Activated T-cell treated with anti-CD3 and anti-CD28 coated beads, Interleukin-2, amount 50 U/mL, for 24 hours (primary cell): ENCODE measurements at regions not wholly inside any gene's neighbourhood (a gene's known extent, or its start where the extent isn't known, plus 50 kb on each side); places are given as distances from the start of the nearest gene placed in this dataset.
"Not testable (repeated sequence)": the region's sequence is repeated elsewhere in the genome, so short reads cannot be mapped to it uniquely, and the experiment has no call there.

Source experiments
- DNase-seq: peaks from one replicate; pipeline ENCODE4 v3.0.0-alpha.2; 2020
- H3K27ac Mint-ChIP-seq: 2 replicates; pipeline ENCODE4 v1.8.0; 2020; ENCODE audit warnings: mild to moderate bottlenecking, mixed read lengths
- H3K27me3 Mint-ChIP-seq: 2 replicates; pipeline ENCODE4 v1.8.0; 2020; ENCODE audit warnings: mixed read lengths
- H3K36me3 Mint-ChIP-seq: 2 replicates; pipeline ENCODE4 v1.8.0; 2020; ENCODE audit warnings: low read depth, mixed read lengths
- H3K4me1 Mint-ChIP-seq: 2 replicates; pipeline ENCODE4 v1.8.0; 2020; ENCODE audit warnings: low read depth, mixed read lengths
- H3K4me3 Mint-ChIP-seq: 2 replicates; pipeline ENCODE4 v1.8.0; 2020; ENCODE audit warnings: mild to moderate bottlenecking, moderate library complexity, mixed read lengths
- H3K9me3 Mint-ChIP-seq: 2 replicates; pipeline ENCODE4 v1.8.0; 2020; ENCODE audit warnings: mixed read lengths

GRCh38 chr21:35461700-35462099 is 412.6 kb upstream of the RUNX1 start:
- H3K36me3 Mint-ChIP-seq = no peaks in the 10 kb centered on the region

DNA sequence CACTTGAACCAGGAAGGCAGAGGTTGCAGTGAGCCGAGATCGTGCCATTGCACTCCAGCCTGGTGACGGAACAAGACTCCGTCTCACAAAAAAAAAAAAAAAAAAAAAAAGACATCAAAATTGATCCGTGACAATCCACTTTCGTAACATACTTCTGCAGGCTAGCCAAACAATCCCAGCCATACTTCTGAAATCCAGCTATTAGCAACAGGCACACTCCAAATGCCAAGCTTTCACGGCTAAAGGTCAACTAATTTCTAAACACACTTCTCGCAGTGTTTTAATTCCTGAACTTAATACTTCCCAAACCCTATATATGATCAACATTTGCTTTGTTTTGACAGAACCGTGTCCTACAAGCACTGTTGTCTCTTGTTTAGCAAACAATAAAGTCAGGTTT is 411.3 kb upstream of the RUNX1 start:
- Mint-ChIP-seq H3K27ac (no peak overlapping the region), H3K4me1 (peaks cover 4% of the 10 kb centered on the region), H3K27me3 (no peaks in the 10 kb centered on the region), H3K9me3 (no peaks in the 10 kb centered on the region), H3K4me3 (no peak overlapping the region), H3K36me3 (no peaks in the 10 kb centered on the region)
- DNase-seq = no peak

More at GRCh38 chr21:35461700-35462099, 412.6 kb upstream of the RUNX1 start:
- no peaks in the 10 kb centered on the region for H3K27me3 Mint-ChIP-seq
- peaks cover 6% of the 10 kb centered on the region for H3K9me3 Mint-ChIP-seq
- H3K4me1 Mint-ChIP-seq = peaks cover 4% of the 10 kb centered on the region
- no peak overlapping the region for H3K4me3 Mint-ChIP-seq
- H3K27ac Mint-ChIP-seq = no peak overlapping the region
- no peak for DNase-seq

DNA sequence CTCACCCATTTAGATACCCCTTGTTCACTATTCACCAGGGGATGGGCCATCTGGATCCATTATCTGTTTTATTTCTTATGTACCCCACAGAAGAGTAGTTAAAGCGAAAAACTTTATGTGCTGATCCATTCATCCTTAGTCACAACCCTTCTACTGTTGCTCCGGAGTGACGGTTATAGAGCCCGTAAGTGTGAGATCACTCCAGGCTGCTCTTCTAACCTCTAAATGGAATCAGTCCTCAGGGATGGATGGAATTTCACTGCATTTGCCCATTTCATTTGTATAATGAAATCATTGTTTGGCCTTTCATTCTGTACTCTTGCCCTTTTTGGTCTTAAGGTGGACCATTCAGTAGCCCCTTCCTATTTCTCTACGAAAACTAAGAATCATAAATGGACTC is 409.3 kb upstream of the RUNX1 start:
- Mint-ChIP-seq H3K27ac (no peak overlapping the region), H3K4me1 (peaks cover 4% of the 10 kb centered on the region), H3K36me3 (no peaks in the 10 kb centered on the region), H3K9me3 (no peaks in the 10 kb centered on the region), H3K27me3 (no peaks in the 10 kb centered on the region), H3K4me3 (no peak overlapping the region)
- DNase-seq = no peak

- H3K27ac Mint-ChIP-seq = no peak overlapping the region
- peaks cover 4% of the 10 kb centered on the region for H3K4me1 Mint-ChIP-seq
- no peaks in the 10 kb centered on the region for H3K36me3 Mint-ChIP-seq
- no peak overlapping the region for H3K4me3 Mint-ChIP-seq
- DNase-seq = no peak
- H3K27me3 Mint-ChIP-seq = peaks cover 3% of the 10 kb centered on the region
- H3K9me3 Mint-ChIP-seq = no peaks in the 10 kb centered on the region
Measured at GRCh38 chr21:35457097-35457804, 408.1 kb upstream of the RUNX1 start.

DNA sequence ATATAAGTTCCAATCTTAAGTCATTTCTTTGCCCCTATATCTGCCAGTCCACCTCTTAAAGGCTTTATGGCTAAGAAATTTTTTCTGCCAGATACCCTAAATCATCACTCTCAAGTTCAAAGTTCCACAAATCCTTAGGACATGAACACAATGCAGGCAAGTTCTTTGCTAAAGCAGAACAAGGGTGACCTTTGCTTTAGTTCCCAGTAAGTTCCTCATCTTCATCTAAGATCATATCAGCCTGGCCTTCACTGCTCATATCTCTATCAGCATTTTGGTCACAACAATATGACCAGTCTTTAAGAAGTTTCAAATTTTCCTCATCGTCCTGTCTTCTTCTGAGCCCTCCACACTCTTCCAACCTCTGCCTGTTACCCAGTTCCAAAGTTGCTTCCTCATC is 402.2 kb upstream of the RUNX1 start:
- Mint-ChIP-seq H3K36me3 (no peaks in the 10 kb centered on the region), H3K9me3 (peaks cover 16% of the 10 kb centered on the region), H3K27ac (no peak overlapping the region), H3K27me3 (peaks cover 3% of the 10 kb centered on the region), H3K4me3 (no peak overlapping the region), H3K4me1 (no peaks in the 10 kb centered on the region)
- DNase-seq = no peak

GRCh38 chr21:35450830-35451229 is 401.7 kb upstream of the RUNX1 start:
- Mint-ChIP-seq H3K36me3 (no peaks in the 10 kb centered on the region), H3K27ac (no peak overlapping the region), H3K4me1 (no peaks in the 10 kb centered on the region), H3K9me3 (peaks cover 16% of the 10 kb centered on the region), H3K4me3 (no peak overlapping the region), H3K27me3 (peaks cover 3% of the 10 kb centered on the region)
- DNase-seq = no peak

GRCh38 chr21:35449846-35450245 is 400.7 kb upstream of the RUNX1 start:
- Mint-ChIP-seq H3K36me3 (no peaks in the 10 kb centered on the region), H3K4me3 (no peak overlapping the region), H3K4me1 (no peaks in the 10 kb centered on the region), H3K27me3 (peaks cover 3% of the 10 kb centered on the region), H3K27ac (no peak overlapping the region), H3K9me3 (peaks cover 16% of the 10 kb centered on the region)
- DNase-seq = no peak

GRCh38 chr21:35448876-35449599 is 399.9 kb upstream of the RUNX1 start:
- no peak overlapping the region for H3K27ac Mint-ChIP-seq
- H3K9me3 Mint-ChIP-seq = peaks cover 16% of the 10 kb centered on the region
- H3K27me3 Mint-ChIP-seq = peaks cover 3% of the 10 kb centered on the region
- H3K4me1 Mint-ChIP-seq = no peaks in the 10 kb centered on the region
- DNase-seq = no peak
- no peaks in the 10 kb centered on the region for H3K36me3 Mint-ChIP-seq
- H3K4me3 Mint-ChIP-seq = no peak overlapping the region

DNA sequence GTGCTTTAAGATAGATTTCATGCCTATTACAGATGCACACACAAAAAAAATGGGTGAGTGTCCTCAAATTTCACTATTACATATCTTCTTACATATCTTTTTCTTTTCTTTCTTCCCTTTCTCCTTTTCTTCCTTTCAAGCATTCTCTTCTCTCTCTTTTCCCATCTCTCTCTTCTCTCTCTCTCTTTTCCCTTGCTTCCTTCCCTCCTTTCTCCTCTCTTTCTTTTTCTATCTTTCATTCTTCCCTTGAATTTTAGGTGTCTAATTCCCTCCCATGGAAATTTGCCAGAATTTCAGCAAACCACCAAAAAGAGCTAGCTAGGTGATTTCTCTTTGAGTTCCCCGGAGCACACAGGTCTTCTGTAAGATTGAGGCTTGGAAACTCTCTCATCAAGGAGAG is 395.3 kb upstream of the RUNX1 start:
- Mint-ChIP-seq H3K36me3 (no peaks in the 10 kb centered on the region), H3K4me3 (no peak overlapping the region), H3K27ac (no peak overlapping the region), H3K27me3 (peaks cover 3% of the 10 kb centered on the region), H3K4me1 (peaks cover 5% of the 10 kb centered on the region), H3K9me3 (no peaks in the 10 kb centered on the region)
- no peak for DNase-seq

- Mint-ChIP-seq H3K36me3 (no peaks in the 10 kb centered on the region), H3K9me3 (no peaks in the 10 kb centered on the region), H3K4me1 (peaks cover 19% of the 10 kb centered on the region), H3K4me3 (no peak overlapping the region), H3K27me3 (peaks cover 3% of the 10 kb centered on the region), H3K27ac (no peak overlapping the region)
- no peak for DNase-seq
Measured at GRCh38 chr21:35441868-35442582, 392.9 kb upstream of the RUNX1 start.

- peaks cover 3% of the 10 kb centered on the region for H3K27me3 Mint-ChIP-seq
- peaks cover 19% of the 10 kb centered on the region for H3K4me1 Mint-ChIP-seq
- peaks cover 13% of the 10 kb centered on the region for H3K9me3 Mint-ChIP-seq
- H3K36me3 Mint-ChIP-seq = no peaks in the 10 kb centered on the region
- no peak overlapping the region for H3K4me3 Mint-ChIP-seq
- DNase-seq = peak; percentile 35
- H3K27ac Mint-ChIP-seq = peak overlapping the region; percentile 54
Measured at GRCh38 chr21:35438643-35439404, 389.7 kb upstream of the RUNX1 start.

DNA sequence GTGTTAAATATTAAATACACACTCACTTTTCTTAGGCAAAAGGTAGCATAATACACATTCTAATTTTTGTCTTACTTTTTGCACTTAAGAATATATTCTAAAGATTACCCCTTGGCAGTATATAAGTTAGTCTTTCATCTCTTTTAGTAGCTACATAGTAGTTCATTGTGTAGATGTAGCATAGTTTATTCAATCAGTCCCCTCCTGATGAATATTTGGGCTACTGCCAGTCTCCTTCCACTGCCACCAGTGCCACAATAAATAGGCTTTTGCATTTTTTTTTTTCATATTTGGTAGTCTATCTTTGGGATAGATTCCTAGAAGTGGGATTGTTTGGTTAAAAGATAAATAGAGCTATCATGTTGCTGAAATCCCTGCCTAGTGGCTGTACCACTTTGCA is 388.8 kb upstream of the RUNX1 start:
- peaks cover 22% of the 10 kb centered on the region for H3K9me3 Mint-ChIP-seq
- H3K27ac Mint-ChIP-seq = no peak overlapping the region
- DNase-seq = no peak
- peaks cover 19% of the 10 kb centered on the region for H3K4me1 Mint-ChIP-seq
- H3K36me3 Mint-ChIP-seq = peaks cover under 1% of the 10 kb centered on the region
- no peak overlapping the region for H3K4me3 Mint-ChIP-seq
- peaks cover 5% of the 10 kb centered on the region for H3K27me3 Mint-ChIP-seq

DNA sequence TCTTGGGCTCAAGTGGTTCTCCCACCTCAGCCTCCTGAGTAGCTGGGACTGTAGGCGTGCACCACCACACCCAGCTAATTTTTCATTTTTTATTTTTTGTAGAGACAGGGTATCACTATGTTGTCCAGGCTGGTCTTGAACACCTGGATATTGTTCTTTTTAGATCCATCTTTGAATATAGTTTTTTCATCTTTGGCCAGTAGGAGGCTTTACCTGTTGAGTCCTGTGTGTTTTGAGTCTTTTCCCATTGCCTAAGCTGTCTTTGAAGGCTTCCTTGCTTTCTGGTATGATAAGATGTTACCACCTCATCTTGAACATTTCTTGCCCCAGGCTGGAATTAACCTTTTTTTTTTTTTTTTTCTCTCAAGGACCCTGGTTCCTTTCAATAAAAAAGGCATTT is 387.8 kb upstream of the RUNX1 start:
- no peak overlapping the region for H3K4me3 Mint-ChIP-seq
- H3K36me3 Mint-ChIP-seq = peaks cover 7% of the 10 kb centered on the region
- no peak for DNase-seq
- peaks cover 14% of the 10 kb centered on the region for H3K4me1 Mint-ChIP-seq
- H3K27ac Mint-ChIP-seq = no peak overlapping the region
- H3K9me3 Mint-ChIP-seq = peaks cover 28% of the 10 kb centered on the region
- peaks cover 5% of the 10 kb centered on the region for H3K27me3 Mint-ChIP-seq

DNA sequence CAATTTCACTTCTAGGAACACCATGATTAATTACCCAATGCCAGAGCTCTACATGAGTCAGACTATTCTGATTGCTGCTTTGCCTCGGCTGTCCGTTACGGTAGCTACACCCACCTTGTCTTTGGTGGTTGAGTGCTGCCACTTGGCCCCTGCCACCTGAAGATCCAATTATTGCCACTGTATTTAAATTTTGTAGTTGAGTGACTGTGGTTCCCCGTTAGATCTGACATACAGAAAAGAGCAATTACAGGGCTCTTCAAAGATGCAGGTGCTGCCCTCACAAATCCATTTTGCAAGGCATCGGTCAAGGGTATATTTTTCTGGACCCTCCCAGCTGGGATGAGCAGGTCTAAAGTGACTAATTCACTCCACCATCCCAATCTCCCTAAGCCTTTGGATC is 383.5 kb upstream of the RUNX1 start:
- peaks cover 35% of the 10 kb centered on the region for H3K9me3 Mint-ChIP-seq
- H3K27ac Mint-ChIP-seq, DNase-seq, H3K4me3 Mint-ChIP-seq: not testable (repeated sequence)
- peaks cover 16% of the 10 kb centered on the region for H3K4me1 Mint-ChIP-seq
- peaks cover 13% of the 10 kb centered on the region for H3K36me3 Mint-ChIP-seq
- H3K27me3 Mint-ChIP-seq = peaks cover 20% of the 10 kb centered on the region
